DOHH2 (cell line): ENCODE measurements at regions not wholly inside any gene's neighbourhood (a gene's known extent, or its start where the extent isn't known, plus 50 kb on each side); places are given as distances from the start of the nearest gene placed in this dataset.

ENCODE experiments used
- EZH2phosphoT487 ChIP-seq: fragments of 200-600 bp; sonication (generic); IDR thresholded peaks from 2 replicates; pipeline ENCODE4 v1.6.1; 2017; ENCODE audit warnings: borderline replicate concordance, mild to moderate bottlenecking, antibody characterized with exemption, low read length, moderate library complexity, mixed read lengths
- TF ChIP-seq, protein P1 (sequence below): fragments of 200-600 bp; sonication (generic); IDR thresholded peaks from one replicate; pipeline ENCODE4 v1.5.1; 2014; ENCODE audit warnings: antibody characterized with exemption, mild to moderate bottlenecking, low read depth, low read length; ENCODE audit not compliant: poor library complexity, severe bottlenecking

DNA sequence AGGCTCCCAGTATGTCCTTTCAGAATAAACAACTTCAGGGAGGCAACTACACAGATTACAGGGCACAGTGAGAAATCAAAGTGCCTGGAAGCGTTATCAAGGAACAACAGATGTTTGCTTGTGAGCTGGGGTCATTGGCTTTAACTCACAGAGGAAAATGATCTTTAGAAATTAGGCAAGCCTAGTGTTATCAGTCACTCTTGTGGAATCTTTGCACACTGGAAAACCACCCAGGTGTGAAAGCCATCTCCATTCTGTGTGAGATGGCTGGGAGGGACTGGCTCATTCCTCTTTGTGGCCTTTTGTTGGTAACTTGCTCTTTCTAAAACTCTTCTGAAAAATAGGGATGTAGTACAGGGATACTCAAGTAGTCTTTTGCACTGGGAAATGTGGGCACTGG is 716.0 kb downstream of the XPNPEP1 start:
- TF ChIP-seq, protein P1, sequence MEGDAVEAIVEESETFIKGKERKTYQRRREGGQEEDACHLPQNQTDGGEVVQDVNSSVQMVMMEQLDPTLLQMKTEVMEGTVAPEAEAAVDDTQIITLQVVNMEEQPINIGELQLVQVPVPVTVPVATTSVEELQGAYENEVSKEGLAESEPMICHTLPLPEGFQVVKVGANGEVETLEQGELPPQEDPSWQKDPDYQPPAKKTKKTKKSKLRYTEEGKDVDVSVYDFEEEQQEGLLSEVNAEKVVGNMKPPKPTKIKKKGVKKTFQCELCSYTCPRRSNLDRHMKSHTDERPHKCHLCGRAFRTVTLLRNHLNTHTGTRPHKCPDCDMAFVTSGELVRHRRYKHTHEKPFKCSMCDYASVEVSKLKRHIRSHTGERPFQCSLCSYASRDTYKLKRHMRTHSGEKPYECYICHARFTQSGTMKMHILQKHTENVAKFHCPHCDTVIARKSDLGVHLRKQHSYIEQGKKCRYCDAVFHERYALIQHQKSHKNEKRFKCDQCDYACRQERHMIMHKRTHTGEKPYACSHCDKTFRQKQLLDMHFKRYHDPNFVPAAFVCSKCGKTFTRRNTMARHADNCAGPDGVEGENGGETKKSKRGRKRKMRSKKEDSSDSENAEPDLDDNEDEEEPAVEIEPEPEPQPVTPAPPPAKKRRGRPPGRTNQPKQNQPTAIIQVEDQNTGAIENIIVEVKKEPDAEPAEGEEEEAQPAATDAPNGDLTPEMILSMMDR, result no peak
- no peak for TF ChIP-seq EZH2phosphoT487
